ENCODE measurements at regions not wholly inside any gene's neighbourhood (a gene's known extent, or its start where the extent isn't known, plus 50 kb on each side); places are given as distances from the start of the nearest gene placed in this dataset.

DNA sequence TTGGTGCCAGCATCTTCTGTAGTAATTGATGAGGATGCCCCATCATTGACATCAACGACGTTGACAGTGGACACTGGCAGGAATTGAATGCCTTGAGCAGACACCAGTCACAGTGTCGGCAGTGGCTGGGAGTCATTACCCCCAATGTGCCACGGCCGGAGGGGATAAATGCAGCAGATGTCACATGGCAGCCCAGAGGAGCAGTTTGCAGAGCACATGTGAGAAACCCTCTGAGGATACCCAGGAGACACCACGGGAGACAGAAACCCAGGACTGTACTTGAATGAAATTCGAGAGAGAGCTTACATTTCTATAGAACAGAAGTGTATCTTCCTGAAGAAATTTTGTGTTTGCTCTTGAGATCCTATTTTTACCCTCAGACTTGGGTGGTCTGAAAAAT is 409.1 kb upstream of the TNP1 start:
- TF ChIP-seq, protein P1, sequence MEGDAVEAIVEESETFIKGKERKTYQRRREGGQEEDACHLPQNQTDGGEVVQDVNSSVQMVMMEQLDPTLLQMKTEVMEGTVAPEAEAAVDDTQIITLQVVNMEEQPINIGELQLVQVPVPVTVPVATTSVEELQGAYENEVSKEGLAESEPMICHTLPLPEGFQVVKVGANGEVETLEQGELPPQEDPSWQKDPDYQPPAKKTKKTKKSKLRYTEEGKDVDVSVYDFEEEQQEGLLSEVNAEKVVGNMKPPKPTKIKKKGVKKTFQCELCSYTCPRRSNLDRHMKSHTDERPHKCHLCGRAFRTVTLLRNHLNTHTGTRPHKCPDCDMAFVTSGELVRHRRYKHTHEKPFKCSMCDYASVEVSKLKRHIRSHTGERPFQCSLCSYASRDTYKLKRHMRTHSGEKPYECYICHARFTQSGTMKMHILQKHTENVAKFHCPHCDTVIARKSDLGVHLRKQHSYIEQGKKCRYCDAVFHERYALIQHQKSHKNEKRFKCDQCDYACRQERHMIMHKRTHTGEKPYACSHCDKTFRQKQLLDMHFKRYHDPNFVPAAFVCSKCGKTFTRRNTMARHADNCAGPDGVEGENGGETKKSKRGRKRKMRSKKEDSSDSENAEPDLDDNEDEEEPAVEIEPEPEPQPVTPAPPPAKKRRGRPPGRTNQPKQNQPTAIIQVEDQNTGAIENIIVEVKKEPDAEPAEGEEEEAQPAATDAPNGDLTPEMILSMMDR (IDR thresholded peaks at IDR 0.05): no peak
- TF ChIP-seq ZFX (IDR thresholded peaks at IDR 0.05; ENCODE audit: borderline replicate concordance): no peak
